ENCODE measurements at regions not wholly inside any gene's neighbourhood (a gene's known extent, or its start where the extent isn't known, plus 50 kb on each side); places are given as distances from the start of the nearest gene placed in this dataset.
A peak's percentile ranks its signal among the peaks of the same experiment; 100 is the strongest.
"Not testable (repeated sequence)": the region's sequence is repeated elsewhere in the genome, so short reads cannot be mapped to it uniquely, and the experiment has no call there.

GRCh38 chr6:100226811-100227210, 232.8 kb upstream of the MCHR2 start:
- DNase-seq (ENCODE audit: low spot score), result no peak

- not testable (repeated sequence) for DNase-seq (ENCODE audit: low spot score)
These were observed 229.9 kb upstream of the MCHR2 start for GRCh38 chr6:100223952-100224351.

GRCh38 chr6:100220543-100220942, 226.5 kb upstream of the MCHR2 start:
- no peak for DNase-seq (ENCODE audit: low spot score)

- DNase-seq (ENCODE audit: low spot score), result no peak
These were observed 223.4 kb upstream of the MCHR2 start for GRCh38 chr6:100217225-100218012.

GRCh38 chr6:100216760-100217159, 222.7 kb upstream of the MCHR2 start:
- no peak for DNase-seq (ENCODE audit: low spot score)

- DNase-seq (ENCODE audit: low spot score), result no peak
These were observed 218.1 kb upstream of the MCHR2 start for GRCh38 chr6:100212131-100212530.

- no peak for DNase-seq (ENCODE audit: low spot score)
These were observed 216.4 kb upstream of the MCHR2 start for GRCh38 chr6:100210137-100211117.

GRCh38 chr6:100209323-100210136, 215.5 kb upstream of the MCHR2 start:
- DNase-seq (ENCODE audit: low spot score), result no peak

- DNase-seq (ENCODE audit: low spot score), result peak; percentile 39
These were observed 209.4 kb upstream of the MCHR2 start for GRCh38 chr6:100203400-100203799.

- peak; percentile 33 for DNase-seq (ENCODE audit: low spot score)
These were observed 208.6 kb upstream of the MCHR2 start for GRCh38 chr6:100202417-100203194.

- not testable (repeated sequence) for DNase-seq (ENCODE audit: low spot score)
These were observed 202.4 kb upstream of the MCHR2 start for GRCh38 chr6:100196214-100196982.

GRCh38 chr6:100195244-100195643, 201.2 kb upstream of the MCHR2 start:
- not testable (repeated sequence) for DNase-seq (ENCODE audit: low spot score)

- no peak for DNase-seq (ENCODE audit: low spot score)
These were observed 200.5 kb upstream of the MCHR2 start for GRCh38 chr6:100194535-100194934.

GRCh38 chr6:100188754-100189153, 194.7 kb upstream of the MCHR2 start:
- no peak for DNase-seq (ENCODE audit: low spot score)

GRCh38 chr6:100186552-100186951, 192.5 kb upstream of the MCHR2 start:
- no peak for DNase-seq (ENCODE audit: low spot score)

- no peak for DNase-seq (ENCODE audit: low spot score)
These were observed 191.6 kb upstream of the MCHR2 start for GRCh38 chr6:100185615-100186014.

- DNase-seq (ENCODE audit: low spot score), result no peak
These were observed 190.4 kb upstream of the MCHR2 start for GRCh38 chr6:100184473-100184872.

- DNase-seq (ENCODE audit: low spot score), result no peak
These were observed 188.3 kb upstream of the MCHR2 start for GRCh38 chr6:100182313-100182712.

GRCh38 chr6:100181309-100181708, 187.3 kb upstream of the MCHR2 start:
- no peak for DNase-seq (ENCODE audit: low spot score)

- DNase-seq (ENCODE audit: low spot score), result no peak
These were observed 185.6 kb upstream of the MCHR2 start for GRCh38 chr6:100179576-100179975.

Measured in LoVo (cell line).